HEK293 (cell line): ENCODE measurements at regions not wholly inside any gene's neighbourhood (a gene's known extent, or its start where the extent isn't known, plus 50 kb on each side); places are given as distances from the start of the nearest gene placed in this dataset.

ENCODE experiments used
- CTCF ChIA-PET: fragments of 350-600 bp; formaldehyde crosslinking; extraction: SDS; loops from one replicate; lab custom pipeline; 2021; ENCODE audit warnings: antibody characterized with exemption; lab: Yijun Ruan, JAX
- POLR2A ChIA-PET: fragments of 300-600 bp; formaldehyde crosslinking; extraction: SDS; loops from one replicate; lab custom pipeline; 2020; ENCODE audit warnings: antibody characterized with exemption, inconsistent platforms; lab: Yijun Ruan, JAX
- H3K27ac ChIP-seq: fragments of 200-500 bp; sonication (Bioruptor generic); 2 replicates; pipeline ENCODE4 v1.5.1; 2014; ENCODE audit warnings: low read depth, low read length, control low read depth, inconsistent platforms; ENCODE audit errors: extremely low read depth
- H3K36me3 ChIP-seq, 2 experiments: fragments of 200-500 bp in 1 of 2; sonication (Bioruptor generic) in 1 of 2; 1 replicate in 1 of 2; 2 replicates in 1 of 2; pipeline ENCODE4 v1.5.1; 2014 to 2017; ENCODE audit warnings: inconsistent platforms in 2 of 2, low read length in 2 of 2; ENCODE audit not compliant: control insufficient read depth in 2 of 2, insufficient read depth in 1 of 2
- H3K4me1 ChIP-seq: fragments of 200-500 bp; sonication (Bioruptor generic); 2 replicates; pipeline ENCODE4 v1.5.1; 2014; ENCODE audit warnings: mild to moderate bottlenecking, low read length, inconsistent platforms; ENCODE audit not compliant: control insufficient read depth, insufficient read depth
- H3K4me3 ChIP-seq: 2 replicates; pipeline ENCODE4 v1.5.1; 2011; ENCODE audit warnings: low read depth, mild to moderate bottlenecking, control low read depth, low read length, moderate library complexity
- H3K9me3 ChIP-seq: fragments of 200-500 bp; sonication (Bioruptor generic); 2 replicates; pipeline ENCODE4 v1.5.1; 2014; ENCODE audit warnings: low read depth, low read length, inconsistent platforms; ENCODE audit not compliant: control insufficient read depth, insufficient read depth
- GLI2 ChIP-seq: fragments of 450-650 bp; formaldehyde crosslinking; IDR thresholded peaks from 2 replicates; pipeline ENCODE4; 2017; ENCODE audit warnings: missing biosample characterization, missing genetic modification characterization, low read depth, borderline replicate concordance
- GLI4 ChIP-seq: fragments of 450-650 bp; formaldehyde crosslinking; IDR thresholded peaks from 2 replicates; pipeline ENCODE4 v1.5.1; 2016; ENCODE audit warnings: missing biosample characterization, missing genetic modification characterization
- HOXC10 ChIP-seq: sonication (generic); formaldehyde crosslinking; IDR thresholded peaks from 2 replicates; pipeline ENCODE4 v1.8.1; 2023; ENCODE audit warnings: mild to moderate bottlenecking, missing genetic modification reagents
- IKZF3 ChIP-seq: fragments of 450-650 bp; IDR thresholded peaks from 2 replicates; pipeline ENCODE4 v1.5.0; 2018; ENCODE audit warnings: missing biosample characterization, mild to moderate bottlenecking, missing genetic modification characterization, moderate library complexity
- KLF9 ChIP-seq: fragments of 450-650 bp; formaldehyde crosslinking; IDR thresholded peaks from 2 replicates; pipeline ENCODE4 v1.5.1; 2016; ENCODE audit warnings: missing biosample characterization, missing genetic modification characterization, low read depth
- SALL2 ChIP-seq: fragments of 450-650 bp; formaldehyde crosslinking; IDR thresholded peaks from 2 replicates; pipeline ENCODE4 v1.5.0; 2017; ENCODE audit warnings: missing biosample characterization, mild to moderate bottlenecking, missing genetic modification characterization, borderline replicate concordance
- ZBTB20 ChIP-seq: fragments of 450-650 bp; formaldehyde crosslinking; IDR thresholded peaks from 2 replicates; pipeline ENCODE4 v1.5.1; 2016; ENCODE audit warnings: missing biosample characterization, missing genetic modification characterization
- ZFHX2 ChIP-seq: fragments of 450-650 bp; formaldehyde crosslinking; conservative IDR thresholded peaks from 2 replicates; pipeline ENCODE4 v1.5.1; 2016; ENCODE audit warnings: missing biosample characterization, missing genetic modification characterization
- ZFP41 ChIP-seq: fragments of 450-650 bp; formaldehyde crosslinking; IDR thresholded peaks from 2 replicates; pipeline ENCODE4 v1.5.1; 2016; ENCODE audit warnings: missing biosample characterization, missing genetic modification characterization, borderline replicate concordance
- ZIC2 ChIP-seq: fragments of 450-650 bp; formaldehyde crosslinking; IDR thresholded peaks from 2 replicates; pipeline ENCODE4 v1.5.1; 2016; ENCODE audit warnings: missing biosample characterization, missing genetic modification characterization
- ZNF112 ChIP-seq: fragments of 450-650 bp; formaldehyde crosslinking; IDR thresholded peaks from 2 replicates; pipeline ENCODE4 v1.5.0; 2017; ENCODE audit warnings: missing biosample characterization, missing genetic modification characterization
- ZNF2 ChIP-seq: fragments of 450-650 bp; formaldehyde crosslinking; IDR thresholded peaks from 2 replicates; pipeline ENCODE4 v1.5.1; 2016; ENCODE audit warnings: missing biosample characterization, missing genetic modification characterization
- ZNF266 ChIP-seq: fragments of 450-650 bp; formaldehyde crosslinking; IDR thresholded peaks from 2 replicates; pipeline ENCODE4 v1.5.1; 2016; ENCODE audit warnings: missing biosample characterization, missing genetic modification characterization, low read depth
- ZNF302 ChIP-seq: fragments of 450-650 bp; formaldehyde crosslinking; IDR thresholded peaks from 2 replicates; pipeline ENCODE4 v1.5.1; 2016; ENCODE audit warnings: missing biosample characterization, missing genetic modification characterization, low read depth
- ZNF311 ChIP-seq: fragments of 450-650 bp; formaldehyde crosslinking; IDR thresholded peaks from 2 replicates; pipeline ENCODE4 v1.5.1; 2017; ENCODE audit warnings: missing biosample characterization, missing genetic modification characterization, borderline replicate concordance
- ZNF341 ChIP-seq: fragments of 450-650 bp; formaldehyde crosslinking; IDR thresholded peaks from 2 replicates; pipeline ENCODE4; 2016; ENCODE audit warnings: low read depth, missing biosample characterization, missing genetic modification characterization
- ZNF600 ChIP-seq: fragments of 450-650 bp; formaldehyde crosslinking; IDR thresholded peaks from 2 replicates; pipeline ENCODE4 v1.5.1; 2016; ENCODE audit warnings: missing biosample characterization, missing genetic modification characterization
- ZNF629 ChIP-seq: fragments of 450-650 bp; formaldehyde crosslinking; IDR thresholded peaks from 2 replicates; pipeline ENCODE4 v1.5.1; 2017; ENCODE audit warnings: missing biosample characterization, missing genetic modification characterization
- ZNF830 ChIP-seq: fragments of 450-650 bp; IDR thresholded peaks from 2 replicates; pipeline ENCODE4 v1.5.0; 2018; ENCODE audit warnings: missing biosample characterization, missing genetic modification characterization, low read depth, mild to moderate bottlenecking, moderate library complexity
- ZNF837 ChIP-seq: fragments of 450-650 bp; formaldehyde crosslinking; IDR thresholded peaks from 2 replicates; pipeline ENCODE4 v1.5.1; 2016; ENCODE audit warnings: missing biosample characterization, missing genetic modification characterization
- TF ChIP-seq, protein P1 (sequence below): fragments of 450-650 bp; formaldehyde crosslinking; IDR thresholded peaks from 2 replicates; pipeline ENCODE4 v1.5.1; 2017; ENCODE audit warnings: missing biosample characterization, missing genetic modification characterization
- TF ChIP-seq, protein P2 (sequence below): fragments of 450-650 bp; formaldehyde crosslinking; IDR thresholded peaks from 2 replicates; pipeline ENCODE4 v1.5.1; 2016; ENCODE audit warnings: missing biosample characterization, missing genetic modification characterization
- TF ChIP-seq, protein P3 (sequence below): fragments of 450-650 bp; formaldehyde crosslinking; IDR thresholded peaks from 2 replicates; pipeline ENCODE4 v1.5.1; 2016; ENCODE audit warnings: missing biosample characterization, missing genetic modification characterization
- TF ChIP-seq, protein P4 (sequence below): fragments of 450-650 bp; formaldehyde crosslinking; IDR thresholded peaks from 2 replicates; pipeline ENCODE4 v1.5.1; 2016; ENCODE audit warnings: missing biosample characterization, missing genetic modification characterization
- TF ChIP-seq, protein P5 (sequence below): fragments of 450-650 bp; formaldehyde crosslinking; IDR thresholded peaks from 2 replicates; pipeline ENCODE4 v1.5.1; 2016; ENCODE audit warnings: missing biosample characterization, missing genetic modification characterization, low read depth

DNA sequence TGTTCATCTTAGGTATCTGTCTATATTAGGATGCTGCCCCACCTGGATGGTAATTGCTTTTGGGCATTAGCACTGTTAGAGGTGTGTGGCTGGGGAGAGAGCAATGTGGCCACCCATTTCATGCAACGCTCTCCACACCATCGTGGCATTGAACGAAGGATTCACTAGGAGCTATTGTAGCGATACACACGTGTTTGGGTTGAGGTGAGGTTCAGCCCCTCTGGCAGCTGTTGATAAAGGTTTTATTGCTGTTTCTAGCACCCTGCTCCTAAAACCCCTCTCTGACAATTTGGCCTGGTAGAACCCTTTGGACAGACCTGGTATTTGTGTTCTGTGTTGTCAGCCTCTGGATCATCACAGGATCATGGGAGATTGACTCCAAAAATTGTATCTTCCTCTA lies 280.9 kb downstream of the PRL start (continued):
- TF ChIP-seq ZIC2 (tag by site-specific recombination) (no peak), IKZF3 (tag by site-specific recombination) (no peak)

DNA sequence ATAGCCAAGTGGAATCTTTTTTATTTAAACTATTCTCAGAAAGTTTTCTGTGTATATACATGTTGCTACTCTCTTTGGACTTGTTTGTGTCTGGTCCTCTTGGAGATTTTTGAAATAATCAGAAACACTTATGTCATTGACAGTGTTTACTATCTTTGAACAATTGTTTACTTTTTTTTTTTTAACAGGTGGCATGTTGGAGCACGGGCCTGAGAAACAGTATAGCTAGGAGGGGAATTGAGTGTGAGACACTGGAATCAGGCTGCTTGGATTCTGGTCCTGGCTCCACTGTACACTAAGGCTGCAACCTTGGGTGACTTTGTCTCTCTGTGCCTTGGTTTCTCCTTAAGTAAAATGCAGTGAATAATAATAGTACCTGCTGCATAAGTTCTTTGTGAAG lies 279.6 kb downstream of the PRL start:
- Histone ChIP-seq H3K4me3 (no peak overlapping the region), H3K4me1 (no peaks in the 10 kb centered on the region)
- CTCF ChIA-PET, result interaction anchor here (0.7 to 1.3 kb wide), 3 partner anchors 9 to 785 kb away, joined by 3 read pairs; no protein-coding TSS in a partner anchor
- TF ChIP-seq ZNF629 (tag by site-specific recombination) (no peak), ZFP41 (tag by site-specific recombination) (no peak), ZNF600 (tag by site-specific recombination) (no peak), SALL2 (tag by site-specific recombination) (no peak), ZNF2 (tag by site-specific recombination) (no peak), ZNF266 (no peak)
- TF ChIP-seq, protein P1, sequence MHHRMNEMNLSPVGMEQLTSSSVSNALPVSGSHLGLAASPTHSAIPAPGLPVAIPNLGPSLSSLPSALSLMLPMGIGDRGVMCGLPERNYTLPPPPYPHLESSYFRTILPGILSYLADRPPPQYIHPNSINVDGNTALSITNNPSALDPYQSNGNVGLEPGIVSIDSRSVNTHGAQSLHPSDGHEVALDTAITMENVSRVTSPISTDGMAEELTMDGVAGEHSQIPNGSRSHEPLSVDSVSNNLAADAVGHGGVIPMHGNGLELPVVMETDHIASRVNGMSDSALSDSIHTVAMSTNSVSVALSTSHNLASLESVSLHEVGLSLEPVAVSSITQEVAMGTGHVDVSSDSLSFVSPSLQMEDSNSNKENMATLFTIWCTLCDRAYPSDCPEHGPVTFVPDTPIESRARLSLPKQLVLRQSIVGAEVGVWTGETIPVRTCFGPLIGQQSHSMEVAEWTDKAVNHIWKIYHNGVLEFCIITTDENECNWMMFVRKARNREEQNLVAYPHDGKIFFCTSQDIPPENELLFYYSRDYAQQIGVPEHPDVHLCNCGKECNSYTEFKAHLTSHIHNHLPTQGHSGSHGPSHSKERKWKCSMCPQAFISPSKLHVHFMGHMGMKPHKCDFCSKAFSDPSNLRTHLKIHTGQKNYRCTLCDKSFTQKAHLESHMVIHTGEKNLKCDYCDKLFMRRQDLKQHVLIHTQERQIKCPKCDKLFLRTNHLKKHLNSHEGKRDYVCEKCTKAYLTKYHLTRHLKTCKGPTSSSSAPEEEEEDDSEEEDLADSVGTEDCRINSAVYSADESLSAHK (tag by site-specific recombination), result no peak
- TF ChIP-seq, protein P2, sequence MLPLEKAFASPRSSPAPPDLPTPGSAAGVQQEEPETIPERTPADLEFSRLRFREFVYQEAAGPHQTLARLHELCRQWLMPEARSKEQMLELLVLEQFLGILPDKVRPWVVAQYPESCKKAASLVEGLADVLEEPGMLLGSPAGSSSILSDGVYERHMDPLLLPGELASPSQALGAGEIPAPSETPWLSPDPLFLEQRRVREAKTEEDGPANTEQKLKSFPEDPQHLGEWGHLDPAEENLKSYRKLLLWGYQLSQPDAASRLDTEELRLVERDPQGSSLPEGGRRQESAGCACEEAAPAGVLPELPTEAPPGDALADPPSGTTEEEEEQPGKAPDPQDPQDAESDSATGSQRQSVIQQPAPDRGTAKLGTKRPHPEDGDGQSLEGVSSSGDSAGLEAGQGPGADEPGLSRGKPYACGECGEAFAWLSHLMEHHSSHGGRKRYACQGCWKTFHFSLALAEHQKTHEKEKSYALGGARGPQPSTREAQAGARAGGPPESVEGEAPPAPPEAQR (tag by site-specific recombination), result no peak
- TF ChIP-seq, protein P3, sequence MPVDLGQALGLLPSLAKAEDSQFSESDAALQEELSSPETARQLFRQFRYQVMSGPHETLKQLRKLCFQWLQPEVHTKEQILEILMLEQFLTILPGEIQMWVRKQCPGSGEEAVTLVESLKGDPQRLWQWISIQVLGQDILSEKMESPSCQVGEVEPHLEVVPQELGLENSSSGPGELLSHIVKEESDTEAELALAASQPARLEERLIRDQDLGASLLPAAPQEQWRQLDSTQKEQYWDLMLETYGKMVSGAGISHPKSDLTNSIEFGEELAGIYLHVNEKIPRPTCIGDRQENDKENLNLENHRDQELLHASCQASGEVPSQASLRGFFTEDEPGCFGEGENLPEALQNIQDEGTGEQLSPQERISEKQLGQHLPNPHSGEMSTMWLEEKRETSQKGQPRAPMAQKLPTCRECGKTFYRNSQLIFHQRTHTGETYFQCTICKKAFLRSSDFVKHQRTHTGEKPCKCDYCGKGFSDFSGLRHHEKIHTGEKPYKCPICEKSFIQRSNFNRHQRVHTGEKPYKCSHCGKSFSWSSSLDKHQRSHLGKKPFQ (tag by site-specific recombination), result no peak
- TF ChIP-seq, all 188 proteins: peak for 0
- Histone ChIP-seq H3K36me3 (no peaks in the 10 kb centered on the region), H3K27ac (no peak overlapping the region), H3K9me3 (no peaks in the 10 kb centered on the region)
- POLR2A ChIA-PET, result no interaction called here

DNA sequence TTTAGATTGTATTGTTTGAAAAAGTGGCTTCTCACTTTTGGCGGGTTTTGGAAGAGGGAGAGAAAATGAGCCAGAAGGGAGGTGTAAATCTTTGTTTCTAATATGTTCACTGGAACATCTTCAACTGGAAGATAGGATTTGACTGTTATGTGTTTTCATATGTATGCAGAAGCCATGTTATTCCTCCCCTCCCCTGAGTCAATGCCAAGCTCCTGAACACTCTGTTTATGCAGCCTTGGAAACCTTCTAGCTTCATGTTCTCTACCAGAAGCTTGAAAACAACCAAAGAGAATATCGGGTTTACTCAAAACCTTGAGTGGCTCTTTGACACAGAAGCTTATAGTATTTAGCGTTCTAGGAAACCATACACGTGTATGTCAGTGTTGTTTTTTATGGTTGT lies 279.1 kb downstream of the PRL start:
- Histone ChIP-seq H3K27ac (no peak overlapping the region), H3K36me3 (no peaks in the 10 kb centered on the region), H3K9me3 (no peaks in the 10 kb centered on the region), H3K4me1 (no peaks in the 10 kb centered on the region), H3K4me3 (no peak overlapping the region)
- CTCF ChIA-PET, result interaction anchor here (1.0 to 1.3 kb wide), 2 partner anchors 9 to 11 kb away, joined by 3 read pairs; no protein-coding TSS in a partner anchor
- POLR2A ChIA-PET, result no interaction called here
- no peak for TF ChIP-seq ZFHX2
- no peak for TF ChIP-seq ZNF112 (tag by site-specific recombination)
- TF ChIP-seq HOXC10 (CRISPR knock-in tag), result no peak
- TF ChIP-seq ZNF302 (tag by site-specific recombination), result no peak
- no peak for TF ChIP-seq ZNF341 (tag by site-specific recombination)
- TF ChIP-seq, protein P4, sequence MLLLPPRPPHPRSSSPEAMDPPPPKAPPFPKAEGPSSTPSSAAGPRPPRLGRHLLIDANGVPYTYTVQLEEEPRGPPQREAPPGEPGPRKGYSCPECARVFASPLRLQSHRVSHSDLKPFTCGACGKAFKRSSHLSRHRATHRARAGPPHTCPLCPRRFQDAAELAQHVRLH, result no peak
- TF ChIP-seq ZNF837 (tag by site-specific recombination), result no peak
- TF ChIP-seq, protein P5, sequence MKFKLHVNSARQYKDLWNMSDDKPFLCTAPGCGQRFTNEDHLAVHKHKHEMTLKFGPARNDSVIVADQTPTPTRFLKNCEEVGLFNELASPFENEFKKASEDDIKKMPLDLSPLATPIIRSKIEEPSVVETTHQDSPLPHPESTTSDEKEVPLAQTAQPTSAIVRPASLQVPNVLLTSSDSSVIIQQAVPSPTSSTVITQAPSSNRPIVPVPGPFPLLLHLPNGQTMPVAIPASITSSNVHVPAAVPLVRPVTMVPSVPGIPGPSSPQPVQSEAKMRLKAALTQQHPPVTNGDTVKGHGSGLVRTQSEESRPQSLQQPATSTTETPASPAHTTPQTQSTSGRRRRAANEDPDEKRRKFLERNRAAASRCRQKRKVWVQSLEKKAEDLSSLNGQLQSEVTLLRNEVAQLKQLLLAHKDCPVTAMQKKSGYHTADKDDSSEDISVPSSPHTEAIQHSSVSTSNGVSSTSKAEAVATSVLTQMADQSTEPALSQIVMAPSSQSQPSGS, result no peak
- no peak for TF ChIP-seq ZBTB20 (tag by site-specific recombination)
- TF ChIP-seq ZNF311 (tag by site-specific recombination), result no peak
- TF ChIP-seq ZNF830 (tag by site-specific recombination), result no peak
- TF ChIP-seq GLI2 (tag by site-specific recombination), result no peak
- TF ChIP-seq GLI4 (tag by site-specific recombination), result no peak
- no peak for TF ChIP-seq KLF9 (tag by site-specific recombination)
- TF ChIP-seq IKZF3 (tag by site-specific recombination), result no peak
